GM12801 (cell line): ENCODE measurements at regions not wholly inside any gene's neighbourhood (a gene's known extent, or its start where the extent isn't known, plus 50 kb on each side); places are given as distances from the start of the nearest gene placed in this dataset.

Experiments
- TF ChIP-seq, protein P1 (sequence below): IDR thresholded peaks from one replicate; pipeline ENCODE4 v1.5.1; 2011; ENCODE audit warnings: control low read depth; ENCODE audit not compliant: insufficient read length; ENCODE audit errors: extremely low read depth

DNA sequence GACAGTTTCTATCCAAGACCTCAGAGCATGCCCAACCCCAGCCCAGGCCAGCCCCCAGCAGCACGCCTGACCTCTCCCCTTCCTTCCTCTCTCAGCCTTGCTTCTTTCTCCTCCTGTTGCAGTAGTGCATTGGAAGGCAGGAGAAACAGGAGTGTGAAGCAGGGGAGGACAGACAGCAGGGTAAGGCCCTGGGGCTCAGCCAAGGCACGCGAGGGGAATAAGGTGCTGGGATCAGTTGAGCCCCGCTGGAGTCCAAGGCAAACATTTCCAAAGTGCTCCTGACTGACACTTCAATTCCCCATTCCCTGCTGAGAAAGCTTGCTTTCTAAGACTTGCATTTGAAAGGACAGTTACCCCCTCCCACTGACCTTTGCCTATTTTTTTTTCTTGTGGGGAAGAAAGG is 73.1 kb upstream of the OLFM4 start:
- TF ChIP-seq, protein P1, sequence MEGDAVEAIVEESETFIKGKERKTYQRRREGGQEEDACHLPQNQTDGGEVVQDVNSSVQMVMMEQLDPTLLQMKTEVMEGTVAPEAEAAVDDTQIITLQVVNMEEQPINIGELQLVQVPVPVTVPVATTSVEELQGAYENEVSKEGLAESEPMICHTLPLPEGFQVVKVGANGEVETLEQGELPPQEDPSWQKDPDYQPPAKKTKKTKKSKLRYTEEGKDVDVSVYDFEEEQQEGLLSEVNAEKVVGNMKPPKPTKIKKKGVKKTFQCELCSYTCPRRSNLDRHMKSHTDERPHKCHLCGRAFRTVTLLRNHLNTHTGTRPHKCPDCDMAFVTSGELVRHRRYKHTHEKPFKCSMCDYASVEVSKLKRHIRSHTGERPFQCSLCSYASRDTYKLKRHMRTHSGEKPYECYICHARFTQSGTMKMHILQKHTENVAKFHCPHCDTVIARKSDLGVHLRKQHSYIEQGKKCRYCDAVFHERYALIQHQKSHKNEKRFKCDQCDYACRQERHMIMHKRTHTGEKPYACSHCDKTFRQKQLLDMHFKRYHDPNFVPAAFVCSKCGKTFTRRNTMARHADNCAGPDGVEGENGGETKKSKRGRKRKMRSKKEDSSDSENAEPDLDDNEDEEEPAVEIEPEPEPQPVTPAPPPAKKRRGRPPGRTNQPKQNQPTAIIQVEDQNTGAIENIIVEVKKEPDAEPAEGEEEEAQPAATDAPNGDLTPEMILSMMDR = no peak

DNA sequence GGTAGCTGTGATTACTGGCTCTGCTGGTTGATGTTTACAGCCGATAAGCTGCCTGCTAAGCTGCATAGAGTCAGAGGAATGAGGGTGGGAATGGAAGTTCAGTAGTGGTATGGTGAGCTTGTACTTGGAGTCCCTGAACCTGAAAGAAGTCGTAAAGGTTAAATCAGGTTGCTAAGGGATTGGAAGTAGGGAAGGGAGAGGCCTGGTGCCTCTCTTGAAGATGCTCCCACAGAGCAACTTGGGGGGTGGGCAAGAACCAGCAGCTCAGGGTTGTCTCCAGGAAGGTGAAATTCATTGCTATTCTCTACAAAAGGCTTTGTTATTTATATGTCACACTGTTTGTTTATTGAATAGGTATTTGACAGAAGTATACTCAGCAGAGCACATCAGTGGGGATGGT is 73.8 kb upstream of the OLFM4 start:
- TF ChIP-seq, protein P1 = no peak

DNA sequence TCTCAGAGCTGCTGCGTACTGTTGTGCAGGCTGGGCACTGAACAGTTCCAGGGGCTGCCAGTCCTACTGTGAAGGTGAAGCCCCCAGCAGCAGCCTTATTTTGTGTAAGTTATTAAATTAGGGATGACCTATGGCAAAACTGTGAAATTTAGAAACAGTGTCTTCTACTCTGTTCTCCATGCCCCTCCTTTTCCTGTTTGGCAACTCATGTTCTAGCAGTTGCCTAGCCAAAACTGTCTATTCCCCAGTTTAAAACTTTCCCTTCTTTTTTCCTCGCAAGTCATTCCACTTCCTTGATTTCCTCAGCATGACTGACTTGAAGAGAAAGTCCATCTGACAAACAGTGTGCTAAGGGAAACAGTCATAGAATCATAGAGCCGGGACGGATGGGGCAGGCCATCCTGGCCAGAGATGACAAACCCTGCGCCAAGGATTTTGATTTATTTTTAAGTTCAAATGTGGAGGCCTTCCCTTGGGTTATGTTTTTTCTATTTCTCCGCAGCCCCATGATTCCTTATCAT is 78.1 kb upstream of the OLFM4 start:
- TF ChIP-seq, protein P1 = no peak

DNA sequence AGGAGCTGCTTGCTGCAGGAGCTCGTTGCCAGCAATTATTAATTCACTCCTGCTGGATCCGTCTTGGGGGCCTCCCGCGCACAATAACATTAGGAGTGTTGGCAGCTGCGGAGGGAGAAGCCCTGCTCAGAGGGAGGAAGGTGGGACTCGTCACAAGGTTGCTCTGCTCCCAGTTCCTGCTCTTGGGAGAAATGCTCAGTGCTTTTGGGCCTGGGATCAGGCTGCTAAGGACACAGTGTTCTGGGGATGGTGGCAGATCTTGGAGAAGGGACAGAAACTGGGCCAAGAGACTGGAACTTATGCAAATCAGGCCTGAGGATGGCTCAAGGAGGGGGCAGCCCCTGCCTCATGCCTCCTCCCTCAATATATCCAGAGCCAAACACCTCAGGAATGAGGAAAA is 78.9 kb upstream of the OLFM4 start:
- TF ChIP-seq, protein P1 = no peak

DNA sequence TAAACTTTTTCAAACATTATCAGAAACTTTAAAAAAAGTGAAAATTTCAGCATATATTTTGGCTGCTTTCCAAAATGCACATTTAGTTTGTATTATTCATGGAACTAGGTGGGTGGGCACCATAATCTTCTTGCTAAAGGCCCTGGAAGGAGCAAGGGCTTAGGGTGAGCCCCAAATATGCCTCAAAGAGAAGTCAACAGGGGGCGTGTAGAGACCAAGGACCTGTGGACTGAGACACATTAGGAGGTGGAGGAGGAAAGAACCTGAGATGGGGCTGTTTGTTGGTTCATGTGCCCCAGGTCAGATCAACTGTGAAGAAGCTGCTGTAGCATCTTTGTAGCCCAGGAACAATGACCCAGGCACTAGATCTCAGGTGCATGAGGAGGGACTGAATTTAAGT is 79.6 kb upstream of the OLFM4 start:
- TF ChIP-seq, protein P1 = no peak

DNA sequence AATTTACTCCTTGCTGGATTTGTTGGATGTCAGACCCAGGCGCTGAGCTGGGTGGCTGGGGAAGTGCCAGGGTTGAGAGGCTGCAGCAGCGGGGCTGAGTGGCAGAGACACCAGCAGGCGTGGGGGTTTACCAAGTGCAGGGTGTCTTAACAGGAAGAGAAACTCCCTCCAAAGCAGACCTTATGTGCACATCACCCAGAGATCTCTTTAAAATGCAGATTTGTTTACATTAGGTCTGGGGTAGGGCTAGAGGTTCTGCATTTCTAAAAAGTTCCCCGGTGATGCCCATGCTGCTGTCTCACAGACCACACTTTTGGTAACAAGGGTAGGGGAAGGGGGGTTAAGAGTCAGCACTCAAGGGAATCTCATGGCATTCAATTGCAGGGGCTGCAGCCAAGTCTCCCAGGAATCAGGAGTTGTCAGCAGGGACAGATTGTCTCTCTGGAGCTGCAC is 80.7 kb upstream of the OLFM4 start:
- TF ChIP-seq, protein P1 = no peak

DNA sequence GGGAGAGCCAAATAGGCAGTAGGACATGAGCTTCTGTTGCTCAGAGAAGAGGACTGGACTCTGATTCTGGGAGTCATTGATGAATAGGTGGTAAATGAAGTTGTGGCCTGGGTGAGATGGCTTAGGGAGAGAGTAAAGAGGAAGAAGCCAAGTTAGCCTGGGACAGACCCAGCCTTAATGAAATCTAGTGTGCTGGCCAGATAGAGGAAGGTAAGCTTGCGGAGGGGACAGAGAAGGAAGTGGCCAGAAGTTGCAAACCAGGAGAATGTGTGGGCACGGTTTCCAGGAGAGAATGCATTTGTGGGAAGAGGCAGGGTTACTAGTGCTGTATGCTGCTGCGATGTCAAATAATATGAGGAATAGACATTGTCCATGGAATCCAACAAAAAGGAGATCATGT is 83.3 kb upstream of the OLFM4 start:
- TF ChIP-seq, protein P1 = no peak
